SKM-1 (cell line): ENCODE measurements at regions not wholly inside any gene's neighbourhood (a gene's known extent, or its start where the extent isn't known, plus 50 kb on each side); places are given as distances from the start of the nearest gene placed in this dataset.

Source experiments
- DNase-seq: peaks from one replicate; lab custom pipeline; 2025; ENCODE audit not compliant: unreplicated experiment; lab: John Stamatoyannopoulos, UW

GRCh38 chr9:87319656-87320055 lies 178.0 kb upstream of the DAPK1 start:
- DNase-seq = no peak

- DNase-seq = no peak
Measured at GRCh38 chr9:87320146-87320884, 177.4 kb upstream of the DAPK1 start.

GRCh38 chr9:87322840-87323635 lies 174.6 kb upstream of the DAPK1 start:
- no peak for DNase-seq

GRCh38 chr9:87323928-87324327 lies 173.7 kb upstream of the DAPK1 start:
- DNase-seq = no peak

- DNase-seq = peak; percentile 19
Measured at GRCh38 chr9:87324613-87325194, 173.0 kb upstream of the DAPK1 start.

- no peak for DNase-seq
Measured at GRCh38 chr9:87327575-87328125, 170.0 kb upstream of the DAPK1 start.

GRCh38 chr9:87333802-87334201 lies 163.9 kb upstream of the DAPK1 start:
- DNase-seq = no peak

- no peak for DNase-seq
Measured at GRCh38 chr9:87334366-87334765, 163.3 kb upstream of the DAPK1 start.

- DNase-seq = no peak
Measured at GRCh38 chr9:87336407-87336806, 161.3 kb upstream of the DAPK1 start.

GRCh38 chr9:87336914-87337333 lies 160.7 kb upstream of the DAPK1 start:
- DNase-seq = peak; percentile 28

- DNase-seq = no peak
Measured at GRCh38 chr9:87337335-87338087, 160.2 kb upstream of the DAPK1 start.

- no peak for DNase-seq
Measured at GRCh38 chr9:87338088-87338989, 159.3 kb upstream of the DAPK1 start.

GRCh38 chr9:87340391-87340790 lies 157.3 kb upstream of the DAPK1 start:
- DNase-seq = no peak

GRCh38 chr9:87342743-87343142 lies 154.9 kb upstream of the DAPK1 start:
- DNase-seq = no peak

GRCh38 chr9:87343816-87344430 lies 153.7 kb upstream of the DAPK1 start:
- DNase-seq = no peak

GRCh38 chr9:87346061-87346665 lies 151.5 kb upstream of the DAPK1 start:
- DNase-seq = no peak

GRCh38 chr9:87350915-87351314 lies 146.8 kb upstream of the DAPK1 start:
- no peak for DNase-seq

- DNase-seq = no peak
Measured at GRCh38 chr9:87353301-87353700, 144.4 kb upstream of the DAPK1 start.

- no peak for DNase-seq
Measured at GRCh38 chr9:87354147-87354546, 143.5 kb upstream of the DAPK1 start.
